ENCODE measurements at regions not wholly inside any gene's neighbourhood (a gene's known extent, or its start where the extent isn't known, plus 50 kb on each side); places are given as distances from the start of the nearest gene placed in this dataset.

GRCh38 chr7:17105701-17106100 lies 192.8 kb upstream of the AHR start:
- TF ChIP-seq CTCF (IDR thresholded peaks at IDR 0.05) (no peak), POLR2A (IDR thresholded peaks at IDR 0.05) (no peak)

Measured in thyroid gland (tissue), 4 donors.